Liver (tissue), 8 donors: ENCODE measurements at regions not wholly inside any gene's neighbourhood (a gene's known extent, or its start where the extent isn't known, plus 50 kb on each side); places are given as distances from the start of the nearest gene placed in this dataset.
A peak's percentile ranks its signal among the peaks of the same experiment; 100 is the strongest.

ENCODE experiments used
- DNase-seq: peaks from one replicate; pipeline ENCODE4 v3.0.0-alpha.2; 2017; ENCODE audit warnings: low spot score
- H3K27ac ChIP-seq, 2 donors: one replicate each; pipeline ENCODE4 v1.7.0; 2013; ENCODE audit warnings: inconsistent platforms in 2 of 2, low read length in 2 of 2, control low read depth in 1 of 2, low read depth in 1 of 2, mild to moderate bottlenecking in 1 of 2
- H3K27me3 ChIP-seq, 4 donors: one replicate each; pipeline versions ENCODE4 v1.6.1 to v1.7.0; 2013; ENCODE audit warnings: low read length in 3 of 4, inconsistent platforms in 1 of 4, mild to moderate bottlenecking in 1 of 4, moderate library complexity in 1 of 4; ENCODE audit not compliant: control insufficient read depth in 4 of 4, insufficient read depth in 4 of 4
- H3K36me3 ChIP-seq, 4 donors: one replicate each; pipeline versions ENCODE4 v1.6.1 to v1.7.0; 2013; ENCODE audit warnings: low read length in 3 of 4, mild to moderate bottlenecking in 3 of 4, low read depth in 1 of 4, moderate library complexity in 1 of 4; ENCODE audit not compliant: control insufficient read depth in 4 of 4, insufficient read depth in 3 of 4
- H3K4me1 ChIP-seq, 4 donors: one replicate each; pipeline versions ENCODE4 v1.6.1 to v1.7.0; 2013; ENCODE audit warnings: low read length in 3 of 4, mild to moderate bottlenecking in 3 of 4, moderate library complexity in 1 of 4; ENCODE audit not compliant: control insufficient read depth in 4 of 4, insufficient read depth in 4 of 4
- H3K4me3 ChIP-seq, 3 donors: one replicate each; pipeline versions ENCODE4 v1.6.1 to v1.7.0; 2013; ENCODE audit warnings: low read length in 3 of 3, control low read depth in 1 of 3, low read depth in 1 of 3, mild to moderate bottlenecking in 1 of 3
- H3K9ac ChIP-seq, 2 donors: one replicate each; pipeline ENCODE4 v1.7.0; 2013; ENCODE audit warnings: low read length in 2 of 2, mild to moderate bottlenecking in 2 of 2, moderate library complexity in 2 of 2, control low read depth in 1 of 2, low read depth in 1 of 2
- H3K9me3 ChIP-seq, 4 donors: one replicate each; pipeline versions ENCODE4 v1.6.1 to v1.7.0; 2013; ENCODE audit warnings: low read length in 3 of 4; ENCODE audit not compliant: control insufficient read depth in 4 of 4
- CTCF ChIP-seq: fragments of 150-350 bp; IDR thresholded peaks from 2 replicates; pipeline ENCODE4 v1.5.1; 2017; ENCODE audit warnings: improper control_type of control experiment, low read depth, low read length; ENCODE audit not compliant: missing input control
- EGR1 ChIP-seq, 2 donors: IDR thresholded peaks; 2 replicates each; pipeline ENCODE4 v1.6.1; 2016 to 2018; ENCODE audit warnings: antibody characterized with exemption in 2 of 2, low read depth in 2 of 2
- FOXA1 ChIP-seq: IDR thresholded peaks from 2 replicates; pipeline ENCODE4 v1.6.1; 2016; ENCODE audit warnings: antibody characterized with exemption
- FOXA2 ChIP-seq: IDR thresholded peaks from 2 replicates; pipeline ENCODE4 v1.6.1; 2016; ENCODE audit warnings: antibody characterized with exemption
- GABPA ChIP-seq, 2 donors: IDR thresholded peaks in 1 of 2; conservative IDR thresholded peaks in 1 of 2; 2 replicates each; pipeline ENCODE4 v1.6.1; 2016; ENCODE audit warnings: antibody characterized with exemption in 2 of 2, mild to moderate bottlenecking in 1 of 2, moderate library complexity in 1 of 2
- HNF4A ChIP-seq, 2 donors: conservative IDR thresholded peaks; 2 replicates each; pipeline ENCODE4 v1.6.1; 2016; ENCODE audit warnings: antibody characterized with exemption in 2 of 2, mild to moderate bottlenecking in 2 of 2
- HNF4G ChIP-seq: IDR thresholded peaks from 2 replicates; pipeline ENCODE4 v1.6.1; 2016; ENCODE audit warnings: antibody characterized with exemption
- JUND ChIP-seq, 2 donors: IDR thresholded peaks; 2 replicates each; pipeline ENCODE4 v1.6.1; 2016; ENCODE audit warnings: antibody characterized with exemption in 2 of 2
- MAX ChIP-seq: IDR thresholded peaks from 2 replicates; pipeline ENCODE4 v1.6.1; 2016; ENCODE audit warnings: antibody characterized with exemption
- NR2F2 ChIP-seq: IDR thresholded peaks from 2 replicates; pipeline ENCODE4 v1.6.1; 2016; ENCODE audit warnings: antibody characterized with exemption
- RAD21 ChIP-seq, 2 donors: IDR thresholded peaks; 2 replicates each; pipeline ENCODE4 v1.6.1; 2016; ENCODE audit warnings: antibody characterized with exemption in 2 of 2, mild to moderate bottlenecking in 2 of 2
- REST ChIP-seq: IDR thresholded peaks from 2 replicates; pipeline ENCODE4 v1.6.1; 2016; ENCODE audit warnings: antibody characterized with exemption, mild to moderate bottlenecking
- RXRA ChIP-seq, 2 donors: IDR thresholded peaks; 2 replicates each; pipeline ENCODE4 v1.6.1; 2017 to 2018; ENCODE audit warnings: antibody characterized with exemption in 2 of 2, mild to moderate bottlenecking in 1 of 2
- SP1 ChIP-seq: IDR thresholded peaks from 2 replicates; pipeline ENCODE4 v1.6.1; 2018; ENCODE audit warnings: antibody characterized with exemption, mild to moderate bottlenecking
- TAF1 ChIP-seq: conservative IDR thresholded peaks from 2 replicates; pipeline ENCODE4 v1.6.1; 2016; ENCODE audit warnings: antibody characterized with exemption, mild to moderate bottlenecking
- YY1 ChIP-seq: IDR thresholded peaks from 2 replicates; pipeline ENCODE4 v1.6.1; 2016; ENCODE audit warnings: antibody characterized with exemption, mild to moderate bottlenecking
- ZBTB33 ChIP-seq: IDR thresholded peaks from 2 replicates; pipeline ENCODE4 v1.6.1; 2016; ENCODE audit warnings: antibody characterized with exemption
- WGBS: extraction: QIAGEN DNeasy Blood & Tissue Kit; methylation state at CpG from one replicate; pipeline ENCODE4 v1.1.7; 2013; 5-methylcytosine and 5-hydroxymethylcytosine counted together
- TF ChIP-seq, protein P1 (sequence below): IDR thresholded peaks from 2 replicates; pipeline ENCODE4 v1.6.1; 2016; ENCODE audit warnings: antibody characterized with exemption
- donor health status: healthy.
- donor health status: healthy.
- donor health status: healthy.
- donor health status: healthy.
- donor health status: healthy.

DNA sequence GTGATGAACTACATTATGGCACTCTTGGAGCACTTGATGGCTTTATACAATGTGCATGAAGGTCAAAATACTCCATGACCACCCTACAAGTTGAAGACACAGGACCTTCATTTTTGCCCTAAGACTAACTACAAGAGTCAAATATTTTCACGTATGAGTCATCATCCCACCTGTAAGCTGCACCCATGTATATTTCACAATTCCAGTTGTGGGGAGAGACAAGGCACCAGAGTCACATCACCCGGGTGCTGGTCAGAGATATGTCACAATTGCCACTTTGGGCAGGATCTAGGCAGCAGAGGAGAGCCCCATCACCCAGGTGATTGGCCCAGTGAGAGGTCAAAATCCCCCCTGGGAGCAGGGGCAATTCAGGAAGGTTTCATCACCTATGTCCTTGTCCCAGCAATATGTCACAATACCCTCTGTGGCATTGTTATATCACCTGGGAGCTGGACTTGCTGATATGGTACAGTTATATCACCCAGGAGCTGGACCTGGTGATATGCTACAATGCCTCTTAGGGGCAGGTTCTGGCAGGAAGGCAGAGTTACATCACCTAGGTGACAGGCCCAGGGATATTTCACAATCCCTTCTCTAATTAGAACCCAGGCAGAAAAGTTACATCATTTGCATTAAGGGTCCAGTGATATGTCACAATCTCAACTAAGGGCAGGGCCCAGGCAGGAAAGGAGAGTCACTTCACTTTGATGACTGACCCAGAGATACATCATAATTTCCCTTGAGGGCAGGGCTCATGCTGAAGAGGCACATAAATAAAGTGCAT is 1839.2 kb downstream of the TP53TG3F start:
- no peak overlapping the region for H3K4me3 ChIP-seq
- H3K27ac ChIP-seq = no peak overlapping the region
- WGBS = 59% methylated on average over 2 of the region's 2 CpGs
- TF ChIP-seq GABPA (IDR thresholded peaks at IDR 0.05 in 1 of 2, conservative IDR thresholded peaks at IDR 0.05 in 1 of 2) (no peak), HNF4A (conservative IDR thresholded peaks at IDR 0.05) (no peak), RXRA (IDR thresholded peaks at IDR 0.05) (no peak), FOXA2 (no peak), MAX (no peak), YY1 (no peak), NR2F2 (no peak), TAF1 (no peak), ZBTB33 (no peak), JUND (IDR thresholded peaks at IDR 0.05) (no peak), RAD21 (IDR thresholded peaks at IDR 0.05) (no peak), CTCF (no peak)
- TF ChIP-seq, protein P1, sequence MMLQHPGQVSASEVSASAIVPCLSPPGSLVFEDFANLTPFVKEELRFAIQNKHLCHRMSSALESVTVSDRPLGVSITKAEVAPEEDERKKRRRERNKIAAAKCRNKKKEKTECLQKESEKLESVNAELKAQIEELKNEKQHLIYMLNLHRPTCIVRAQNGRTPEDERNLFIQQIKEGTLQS = no peak
- H3K4me1 ChIP-seq = no peaks in the 10 kb centered on the region
- H3K9me3 ChIP-seq = no peaks in the 10 kb centered on the region
- DNase-seq = peak; percentile 14
- H3K27me3 ChIP-seq = no peaks in the 10 kb centered on the region
- no peaks in the 10 kb centered on the region for H3K36me3 ChIP-seq
- no peak overlapping the region for H3K9ac ChIP-seq

GRCh38 chr16:35302859-35303258 is 1843.4 kb downstream of the TP53TG3F start:
- no peaks in the 10 kb centered on the region for H3K27me3 ChIP-seq
- no peak overlapping the region for H3K9ac ChIP-seq
- DNase-seq = no peak
- H3K27ac ChIP-seq = no peak overlapping the region
- H3K4me3 ChIP-seq = no peak overlapping the region
- no peaks in the 10 kb centered on the region for H3K9me3 ChIP-seq
- 40% methylated on average over 1 of the region's 1 CpG for WGBS
- no peaks in the 10 kb centered on the region for H3K36me3 ChIP-seq
- H3K4me1 ChIP-seq = no peaks in the 10 kb centered on the region
- TF ChIP-seq HNF4G = no peak
- no peak for TF ChIP-seq HNF4A (conservative IDR thresholded peaks at IDR 0.05)
- no peak for TF ChIP-seq GABPA (IDR thresholded peaks at IDR 0.05 in 1 of 2, conservative IDR thresholded peaks at IDR 0.05 in 1 of 2)
- TF ChIP-seq REST = no peak
- TF ChIP-seq CTCF = no peak
- no peak for TF ChIP-seq ZBTB33
- no peak for TF ChIP-seq EGR1 (IDR thresholded peaks at IDR 0.05; ENCODE audit: low read depth in 2 of 2)
- no peak for TF ChIP-seq FOXA1
- TF ChIP-seq NR2F2 = no peak
- no peak for TF ChIP-seq JUND (IDR thresholded peaks at IDR 0.05)
- TF ChIP-seq MAX = no peak
- no peak for TF ChIP-seq RAD21 (IDR thresholded peaks at IDR 0.05)
- no peak for TF ChIP-seq YY1
- no peak for TF ChIP-seq TAF1
- no peak for TF ChIP-seq FOXA2
- TF ChIP-seq RXRA (IDR thresholded peaks at IDR 0.05) = no peak
- TF ChIP-seq SP1 = no peak
